ENCODE measurements at regions not wholly inside any gene's neighbourhood (a gene's known extent, or its start where the extent isn't known, plus 50 kb on each side); places are given as distances from the start of the nearest gene placed in this dataset.

DNA sequence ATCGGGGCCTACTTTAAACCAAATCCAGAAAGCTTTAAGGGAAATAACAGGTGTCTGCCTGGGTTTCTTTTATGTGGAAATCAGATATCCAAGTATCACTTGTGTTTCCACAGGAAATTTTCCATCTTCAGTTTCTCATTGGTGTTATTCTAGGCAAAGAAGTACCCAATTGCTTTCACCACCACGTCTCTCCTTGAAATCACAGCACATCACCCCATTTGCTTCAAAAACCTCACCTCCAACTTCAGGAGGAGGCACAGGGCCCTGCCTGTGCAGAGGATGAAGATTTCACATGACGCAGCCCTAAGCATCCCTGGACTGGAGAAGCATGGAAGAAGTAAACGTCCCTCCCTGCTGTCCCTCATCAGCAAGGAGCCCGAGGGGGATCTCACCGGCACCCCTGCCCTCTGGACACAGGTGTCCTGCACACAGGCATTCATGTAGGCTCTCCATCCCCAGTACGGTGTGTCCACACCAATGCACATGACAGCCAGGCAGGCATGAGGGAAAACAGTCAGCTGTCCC is 182.3 kb downstream of the TBXT start:
- DNase-seq = no peak

GRCh38 chr6:165984729-165985275 is 182.8 kb downstream of the TBXT start:
- no peak for DNase-seq

DNA sequence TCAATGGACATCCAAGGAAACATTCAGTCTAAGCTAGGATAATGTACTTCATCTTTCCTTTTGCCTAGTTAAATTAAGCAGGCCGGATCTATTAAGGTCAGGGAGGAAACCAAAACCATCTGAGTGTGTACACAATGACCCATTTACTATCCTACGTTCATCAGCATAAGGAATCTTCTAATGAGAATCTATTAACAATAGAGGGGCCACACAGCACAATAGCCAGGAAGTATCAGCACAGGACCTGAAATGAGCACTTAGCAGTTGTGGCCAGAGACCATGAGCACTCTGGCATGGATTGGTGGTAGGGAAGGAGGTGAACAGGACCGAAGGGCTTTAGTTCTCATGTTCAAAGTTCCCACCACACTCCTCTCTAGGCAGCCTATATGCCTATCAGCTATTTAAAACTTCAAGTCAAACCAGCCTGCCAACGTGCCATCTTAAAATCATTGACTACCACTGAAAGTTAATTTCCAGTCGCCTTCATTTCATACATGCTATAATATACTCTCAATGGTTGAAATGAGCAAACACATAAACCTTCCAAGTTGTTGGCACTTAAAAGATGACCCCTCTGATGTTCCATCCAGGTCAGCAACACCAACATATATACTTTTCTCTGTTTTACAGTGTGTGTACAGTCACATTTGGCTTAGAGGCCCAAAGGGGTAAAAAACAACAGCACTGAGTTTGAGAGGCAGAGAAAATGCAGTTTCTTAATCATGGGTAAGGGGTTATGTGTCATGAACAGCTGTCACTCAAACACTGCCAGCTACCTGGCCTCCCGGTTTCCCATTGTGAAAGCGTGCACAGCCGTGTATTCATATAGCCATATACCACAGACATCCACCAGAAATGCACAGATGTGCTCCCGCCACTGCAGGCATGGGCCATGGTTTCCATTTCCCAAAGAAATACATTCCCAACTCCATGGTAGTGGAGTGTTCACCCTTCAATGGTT is 184.3 kb downstream of the TBXT start:
- DNase-seq = no peak

GRCh38 chr6:165978476-165978875 is 189.2 kb downstream of the TBXT start:
- no peak for DNase-seq

DNA sequence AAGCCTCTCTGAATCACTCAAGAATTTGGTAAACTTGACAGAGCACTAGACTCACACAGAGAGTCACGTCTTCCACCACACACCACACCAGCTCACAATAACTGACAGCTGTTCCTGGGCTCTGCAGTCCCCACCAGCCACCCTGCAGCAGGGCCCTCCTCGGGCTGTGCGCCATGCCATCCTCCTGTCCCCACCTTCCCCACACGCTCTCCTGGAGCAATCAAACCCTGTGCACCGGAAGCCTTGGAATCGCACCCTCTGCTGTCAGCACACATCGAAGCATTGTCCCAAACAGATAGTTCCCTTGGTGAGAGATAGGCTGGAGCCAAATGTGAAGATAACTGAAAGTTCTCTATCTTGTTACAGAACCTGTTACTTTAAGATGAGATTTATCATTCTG is 191.0 kb downstream of the TBXT start:
- DNase-seq = no peak

DNA sequence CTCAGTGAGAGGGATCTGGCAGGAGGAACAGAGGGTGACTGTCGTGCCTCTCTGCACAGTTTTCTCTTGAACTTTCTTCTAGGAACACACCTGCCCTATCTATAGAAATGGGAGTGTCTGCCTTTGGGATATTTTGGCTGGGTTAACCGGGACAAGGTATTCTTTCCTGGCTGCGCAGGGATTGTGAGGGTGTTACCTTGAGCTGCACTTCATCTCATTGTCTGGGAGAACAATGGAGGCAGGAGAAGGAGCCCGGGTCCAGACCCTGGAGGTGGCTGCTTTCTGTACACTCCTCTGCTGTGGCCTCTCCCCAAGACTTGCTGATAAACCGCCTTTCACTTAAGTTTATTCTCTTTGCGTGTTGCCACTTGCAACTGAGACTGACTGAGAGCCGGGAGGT is 192.8 kb downstream of the TBXT start:
- DNase-seq = no peak

DNA sequence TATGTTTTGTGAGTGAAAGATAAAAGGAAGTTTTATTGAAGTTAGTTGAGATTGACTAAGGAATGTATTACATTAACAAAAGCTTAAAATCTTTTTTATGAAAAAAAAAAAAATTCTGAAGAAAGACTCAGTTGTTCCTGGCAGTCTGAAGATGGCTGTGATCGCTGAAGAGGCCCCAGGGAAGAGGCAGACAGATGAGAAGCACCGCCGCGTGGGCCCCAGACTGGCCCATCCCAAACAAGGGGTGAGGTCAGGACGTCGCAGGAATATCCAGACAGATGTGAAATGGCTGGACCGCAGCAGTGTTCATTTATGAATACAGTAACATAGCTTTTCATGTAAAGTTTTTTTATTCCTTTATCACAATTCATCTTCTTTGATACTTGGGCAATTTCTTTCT is 194.2 kb downstream of the TBXT start:
- DNase-seq = no peak

DNA sequence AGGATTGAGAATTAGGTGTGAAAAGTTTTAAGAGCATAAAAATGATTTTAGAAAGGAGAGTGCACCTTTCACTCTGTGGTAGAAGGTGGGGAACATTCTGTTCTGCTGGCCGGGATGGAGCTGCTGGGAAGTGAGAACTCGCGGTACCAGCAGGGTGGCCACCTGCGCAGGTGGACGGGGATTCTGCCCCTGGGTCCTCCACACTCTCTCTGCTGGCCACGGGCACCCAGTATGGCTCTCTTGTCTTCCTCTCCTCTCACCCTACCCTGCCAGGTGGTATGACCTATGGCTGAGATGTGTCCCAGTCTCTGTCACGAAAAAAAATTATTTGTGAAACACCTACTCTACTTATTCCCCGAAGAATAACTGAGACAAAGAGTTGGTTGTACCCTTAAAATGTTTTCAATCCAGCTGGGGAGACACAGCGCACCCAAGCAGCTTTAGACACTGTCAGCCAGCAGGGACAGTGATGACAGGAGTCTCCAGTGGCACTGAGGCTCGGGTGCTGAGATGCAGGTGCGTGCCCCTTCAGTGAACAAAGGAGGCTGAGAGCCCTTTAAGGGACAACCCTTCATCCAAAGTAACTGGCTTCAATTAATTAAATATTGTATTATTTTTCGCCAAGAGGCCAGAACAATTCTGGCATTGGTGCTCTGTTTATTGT is 195.4 kb downstream of the TBXT start:
- DNase-seq = no peak

DNA sequence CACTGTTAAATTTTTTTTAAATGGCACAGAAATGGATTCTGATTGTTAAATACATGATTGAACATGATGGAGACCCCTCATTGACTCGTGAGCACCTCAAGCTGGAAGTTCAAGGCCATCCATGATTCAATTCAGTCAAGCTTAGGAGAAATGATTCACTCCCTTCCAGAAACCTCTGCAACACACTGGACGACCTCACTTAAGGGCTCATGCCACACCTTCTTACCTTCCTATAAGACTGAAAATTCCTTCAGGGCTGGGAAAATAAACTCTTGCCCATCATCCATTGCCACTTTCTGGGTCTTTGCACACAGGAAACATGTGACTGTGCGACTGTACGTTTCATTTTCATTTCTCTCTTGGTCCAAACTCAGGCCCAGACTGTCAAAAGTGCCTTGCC is 196.4 kb downstream of the TBXT start:
- DNase-seq = no peak

DNA sequence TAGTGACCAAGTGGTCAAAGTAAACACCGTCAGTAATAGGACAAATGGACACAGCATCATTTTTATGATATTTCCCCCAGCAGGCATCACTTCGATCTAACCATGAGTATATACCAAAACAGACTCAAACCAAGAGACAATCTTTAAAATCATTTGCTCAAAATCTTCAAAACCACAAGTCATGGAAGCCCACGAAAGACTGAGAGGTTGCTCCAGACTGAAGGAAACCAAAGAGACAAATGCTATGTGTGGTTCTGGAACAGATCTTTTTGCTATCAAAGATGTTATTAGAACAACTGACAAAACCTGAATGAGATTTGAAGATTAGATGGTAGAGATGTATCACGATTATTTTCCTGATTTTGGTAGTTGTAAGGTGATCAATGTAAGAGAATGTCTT is 197.7 kb downstream of the TBXT start:
- DNase-seq = no peak

GRCh38 chr6:165969184-165969583 is 198.5 kb downstream of the TBXT start:
- no peak for DNase-seq

- DNase-seq = no peak
Measured at GRCh38 chr6:165968408-165968807, 199.2 kb downstream of the TBXT start.

DNA sequence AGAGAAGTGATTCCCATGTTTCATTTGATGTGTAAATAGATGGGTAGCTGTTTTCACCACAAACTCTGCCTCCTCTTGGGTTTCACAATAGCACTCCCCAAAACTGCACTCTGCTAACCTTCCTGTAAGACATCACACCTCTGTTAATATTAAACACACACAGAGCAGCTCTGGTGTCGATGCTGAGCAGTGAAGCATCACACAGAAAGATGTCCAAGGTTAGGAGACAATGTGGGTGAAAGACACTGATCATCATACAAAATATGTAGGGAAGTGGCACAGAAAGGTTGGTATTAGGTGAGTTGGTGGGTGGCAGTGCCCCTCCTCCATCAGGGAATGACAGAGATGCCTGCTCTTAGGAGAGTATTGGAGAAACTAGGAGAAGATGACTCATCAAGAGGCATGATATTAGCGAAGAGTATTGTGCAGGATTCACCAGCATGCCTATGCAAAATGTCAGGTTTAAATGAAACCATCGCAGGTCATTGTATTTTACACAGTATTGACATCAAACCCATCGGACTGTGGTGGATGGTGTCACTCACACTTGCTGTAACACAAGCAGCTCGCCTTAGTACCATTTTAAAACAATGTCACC is 199.7 kb downstream of the TBXT start:
- no peak for DNase-seq

GRCh38 chr6:165963750-165964149 is 203.9 kb downstream of the TBXT start:
- no peak for DNase-seq

GRCh38 chr6:165962366-165962765 is 205.3 kb downstream of the TBXT start:
- DNase-seq = no peak

DNA sequence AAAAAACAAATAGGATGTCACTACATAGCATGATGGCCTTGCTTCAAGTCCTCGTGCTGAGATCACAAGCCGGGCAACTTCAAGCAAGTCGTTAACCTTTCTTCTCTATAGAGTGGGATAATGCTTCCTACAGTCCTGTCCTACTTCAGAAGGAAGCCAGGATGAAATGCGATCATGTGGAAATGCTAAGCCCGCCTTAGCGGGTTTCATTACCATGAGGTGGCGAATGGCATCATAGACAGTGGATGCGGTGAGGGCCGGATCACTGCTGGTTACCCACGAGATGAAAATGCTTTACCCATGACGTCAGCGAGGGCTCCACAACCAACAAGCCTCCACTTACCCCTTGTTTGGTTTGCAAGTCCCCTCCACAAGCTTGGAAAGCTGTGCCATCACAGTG is 206.4 kb downstream of the TBXT start:
- DNase-seq = no peak

GRCh38 chr6:165960695-165961094 is 207.0 kb downstream of the TBXT start:
- no peak for DNase-seq

- DNase-seq = no peak
Measured at GRCh38 chr6:165959627-165960026, 208.0 kb downstream of the TBXT start.

DNA sequence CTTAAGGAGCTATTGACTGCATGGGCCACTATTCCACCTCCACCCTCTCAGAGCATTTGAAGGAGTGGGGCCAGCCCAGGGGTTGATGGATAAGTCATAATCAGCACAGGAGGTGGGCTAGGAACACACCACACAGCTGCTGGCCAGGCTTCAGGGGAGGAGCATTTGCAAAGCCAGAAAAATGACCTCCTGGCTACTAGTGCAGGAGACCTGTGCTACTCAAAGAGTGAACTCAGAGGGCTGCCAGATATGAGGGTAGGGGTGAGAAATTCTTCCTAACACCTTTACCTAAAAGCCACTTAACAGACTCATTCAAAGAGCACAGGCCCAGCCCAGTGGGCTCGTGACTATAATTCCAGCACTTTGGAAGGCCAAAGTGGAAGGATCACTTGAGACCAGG is 210.8 kb downstream of the TBXT start:
- DNase-seq = no peak

GRCh38 chr6:165952514-165952913 is 215.1 kb downstream of the TBXT start:
- no peak for DNase-seq

- DNase-seq = no peak
Measured at GRCh38 chr6:165950316-165950715, 217.3 kb downstream of the TBXT start.

DNA sequence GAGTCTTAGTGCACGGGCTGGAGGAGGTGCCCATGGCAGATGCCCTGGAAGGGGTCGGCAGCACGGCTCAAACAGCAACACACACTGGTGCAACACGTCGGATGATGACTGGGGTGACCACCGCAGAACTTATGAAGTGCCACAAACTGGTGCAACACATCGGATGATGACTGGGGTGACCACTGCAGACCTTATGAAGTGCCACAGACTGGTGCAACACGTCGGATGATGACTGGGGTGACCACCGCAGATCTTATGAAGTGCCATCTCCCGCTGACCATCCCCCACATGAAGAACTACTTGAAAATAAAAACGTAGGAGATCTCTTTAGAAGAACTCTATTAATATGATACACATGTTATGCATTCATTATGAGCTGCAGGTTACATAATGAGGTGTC is 218.3 kb downstream of the TBXT start:
- no peak for DNase-seq

DNA sequence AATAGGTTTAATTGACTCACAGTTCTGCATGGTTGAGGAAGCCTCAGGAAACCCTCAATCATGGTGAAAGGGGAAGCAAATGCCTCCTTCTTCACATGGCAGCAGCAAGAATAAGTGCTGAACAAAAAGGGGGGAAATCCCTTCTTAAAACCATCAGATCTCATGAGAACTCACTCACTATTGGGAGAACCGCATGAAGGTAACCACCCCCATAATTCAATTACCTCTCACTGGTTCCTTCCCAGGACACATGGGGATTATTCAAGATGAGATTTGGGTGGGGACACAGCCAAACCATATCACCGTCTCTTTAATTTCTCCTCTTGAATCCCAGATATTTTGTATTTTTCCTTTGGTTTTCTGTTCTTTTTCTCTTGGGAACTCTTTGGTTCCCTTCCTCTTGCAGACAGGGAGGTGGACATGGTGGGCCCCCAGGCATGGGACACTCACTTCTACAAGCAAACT is 223.6 kb downstream of the TBXT start:
- no peak for DNase-seq
